ENCODE measurements at regions not wholly inside any gene's neighbourhood (a gene's known extent, or its start where the extent isn't known, plus 50 kb on each side); places are given as distances from the start of the nearest gene placed in this dataset.

DNA sequence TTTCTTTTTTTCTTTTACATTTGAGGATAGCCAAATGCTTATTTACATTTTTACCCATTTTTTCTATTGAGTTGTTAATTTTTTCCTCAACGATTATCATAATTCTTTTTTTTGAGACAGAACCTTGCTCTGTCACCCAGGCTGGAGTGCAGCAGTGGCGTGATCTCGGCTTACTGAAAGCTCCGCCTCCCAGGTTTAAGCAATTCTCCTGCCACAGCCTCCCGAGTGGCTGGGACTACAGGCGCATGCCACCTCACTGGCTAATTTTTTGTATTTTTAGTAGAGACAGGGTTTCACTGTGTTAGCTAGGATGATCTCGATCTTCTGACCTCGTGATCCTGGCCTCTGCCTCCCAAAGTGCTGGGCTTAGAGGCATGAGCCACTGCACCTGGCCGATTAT is 208.7 kb downstream of the LIG4 start:
- H3K4me3 ChIP-seq: no peak overlapping the region
- peak overlapping the region; percentile 2; the same call in 1 of the 3 replicates for H3K27ac ChIP-seq (ENCODE audit: extremely low read depth, low read depth, low read length)
- CTCF ChIA-PET (ENCODE audit: low intra/inter-chr PET ratio): no interaction called here
- WGBS (ENCODE audit: insufficient coverage, low coverage, missing lambda C conversion rate): 26% methylated on average over 9 of the region's 9 CpGs
- no peaks in the 10 kb centered on the region for H3K9me1 ChIP-seq (ENCODE audit: control insufficient read depth, insufficient read depth, low read length)
- no peaks in the 10 kb centered on the region for H4K20me1 ChIP-seq (replicated peaks; ENCODE audit: control insufficient read depth, insufficient read depth, low read length)
- DNase-seq (ENCODE audit: extremely low read depth in 1 of 4, low spot score in 3 of 4): peak in 2 of 4 experiments; percentile 4 to 90
- H3K27me3 ChIP-seq (ENCODE audit: control insufficient read depth in 2 of 2, insufficient read depth in 2 of 2, low read length in 2 of 2): no peaks in the 10 kb centered on the region; a peak in 2 of 5 replicates
- H3K36me3 ChIP-seq (ENCODE audit: control insufficient read depth, insufficient read depth, low read length): no peaks in the 10 kb centered on the region
- in situ Hi-C loops (cut with MboI): no loop called here
- no TSS peak for BruUV-seq (replicated peaks)
- FAIRE-seq: peak; percentile 77
- peak overlapping the region; percentile 77 for H2AFZ ChIP-seq (ENCODE audit: low read depth, low read length)
- POLR2A ChIA-PET: interaction anchor here (0.9 to 1.8 kb wide), 4 partner anchors 9 to 150 kb away, joined by 3 to 4 read pairs (median 4); no protein-coding TSS in a partner anchor
- peak overlapping the region in 1 of 2 experiments; percentile 3; a peak in 1 of 4 replicates for H3K9ac ChIP-seq (ENCODE audit: insufficient read depth in 1 of 2, low read depth in 2 of 2, low read length in 2 of 2)
- H3K79me2 ChIP-seq (ENCODE audit: control insufficient read depth, insufficient read depth, low read length): no peaks in the 10 kb centered on the region
- peaks cover 3 to 14% of the 10 kb centered on the region in 2 experiments for H3K4me1 ChIP-seq (replicated peaks in 1 of 2; ENCODE audit: control insufficient read depth in 2 of 2, insufficient read depth in 2 of 2, low read length in 2 of 2)
- ATAC-seq: peak; percentile 80
- intact Hi-C loops (cut with micrococcal nuclease): no loop called here
- H3K9me3 ChIP-seq (replicated peaks; ENCODE audit: control insufficient read depth, insufficient read depth, low read depth, low read length): 0 out of 2 replicates have a peak, but pooled peaks cover 3% of the 10 kb centered on the region
- peak; percentile 8; the same call in 1 of the 2 replicates for TF ChIP-seq RFX5 (IDR thresholded peaks at IDR 0.05; ENCODE audit: low read depth, low read length)
- TF ChIP-seq, protein P1, sequence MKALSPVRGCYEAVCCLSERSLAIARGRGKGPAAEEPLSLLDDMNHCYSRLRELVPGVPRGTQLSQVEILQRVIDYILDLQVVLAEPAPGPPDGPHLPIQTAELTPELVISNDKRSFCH (CRISPR knock-in tag; IDR thresholded peaks at IDR 0.05): no peak
- TF ChIP-seq, protein P1 (tag; IDR thresholded peaks at IDR 0.05): no peak
- 0 out of 2 replicates have a peak, but pooled peaks have one; percentile 0 for TF ChIP-seq HMGXB4 (CRISPR knock-in tag; IDR thresholded peaks at IDR 0.05)
- TF ChIP-seq RCOR1 (IDR thresholded peaks at IDR 0.05; ENCODE audit: borderline replicate concordance in 1 of 2, low read depth in 2 of 2, low read length in 2 of 2): peak in 1 of 2 experiments; percentile 82; a peak in 2 of 4 replicates
- peak; percentile 41; the same call in 1 of the 2 replicates for TF ChIP-seq MYC (IDR thresholded peaks at IDR 0.05; ENCODE audit: low read depth, low read length)
- no peak for TF ChIP-seq MYC (CRISPR knock-in tag; IDR thresholded peaks at IDR 0.05; ENCODE audit: borderline replicate concordance, low read depth)
- TF ChIP-seq, protein P2, sequence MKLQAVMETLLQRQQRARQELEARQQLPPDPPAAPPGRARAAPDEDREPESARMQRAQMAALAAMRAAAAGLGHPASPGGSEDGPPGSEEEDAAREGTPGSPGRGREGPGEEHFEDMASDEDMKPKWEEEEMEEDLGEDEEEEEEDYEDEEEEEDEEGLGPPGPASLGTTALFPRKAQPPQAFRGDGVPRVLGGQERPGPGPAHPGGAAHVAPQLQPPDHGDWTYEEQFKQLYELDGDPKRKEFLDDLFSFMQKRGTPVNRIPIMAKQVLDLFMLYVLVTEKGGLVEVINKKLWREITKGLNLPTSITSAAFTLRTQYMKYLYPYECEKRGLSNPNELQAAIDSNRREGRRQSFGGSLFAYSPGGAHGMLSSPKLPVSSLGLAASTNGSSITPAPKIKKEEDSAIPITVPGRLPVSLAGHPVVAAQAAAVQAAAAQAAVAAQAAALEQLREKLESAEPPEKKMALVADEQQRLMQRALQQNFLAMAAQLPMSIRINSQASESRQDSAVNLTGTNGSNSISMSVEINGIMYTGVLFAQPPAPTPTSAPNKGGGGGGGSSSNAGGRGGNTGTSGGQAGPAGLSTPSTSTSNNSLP (IDR thresholded peaks at IDR 0.05; ENCODE audit: borderline replicate concordance, low read depth, low read length): peak; percentile 26; the same call in 1 of the 2 replicates
- TF ChIP-seq CTBP1 (IDR thresholded peaks at IDR 0.05; ENCODE audit: borderline replicate concordance): no peak
- TF ChIP-seq ZNF324 (CRISPR knock-in tag; IDR thresholded peaks at IDR 0.05): no peak
- peak; percentile 43 for TF ChIP-seq EP300 (IDR thresholded peaks at IDR 0.05; ENCODE audit: low read length)
- no peak for TF ChIP-seq CHCHD3 (CRISPR knock-in tag; IDR thresholded peaks at IDR 0.05)
- TF ChIP-seq HMG20A (CRISPR knock-in tag; conservative IDR thresholded peaks at IDR 0.05): no peak
- TF ChIP-seq ZNF384 (IDR thresholded peaks at IDR 0.05; ENCODE audit: low read depth, low read length): peak; percentile 26; the same call in 1 of the 2 replicates
- peak; percentile 7; the same call in 1 of the 2 replicates for TF ChIP-seq JUND (IDR thresholded peaks at IDR 0.05; ENCODE audit: borderline replicate concordance, low read depth, low read length)
- TF ChIP-seq JUND (tag; IDR thresholded peaks at IDR 0.05; ENCODE audit: borderline replicate concordance, low read depth, low read length): no peak
- TF ChIP-seq TBL1XR1 (IDR thresholded peaks at IDR 0.05; ENCODE audit: low read length in 2 of 2): peak in 1 of 2 experiments; percentile 46; a peak in 2 of 4 replicates
- TF ChIP-seq BHLHE40 (IDR thresholded peaks at IDR 0.05; ENCODE audit: low read length): 0 out of 2 replicates have a peak, but pooled peaks have one; percentile 7
- H3K4me2 ChIP-seq (ENCODE audit: insufficient read depth, low read length): no peak overlapping the region

Data from K562 (cell line).